H9 (cell line): ENCODE measurements at regions not wholly inside any gene's neighbourhood (a gene's known extent, or its start where the extent isn't known, plus 50 kb on each side); places are given as distances from the start of the nearest gene placed in this dataset.

Experiments
- DNase-seq: peaks from one replicate; pipeline ENCODE4 v3.0.0-alpha.2; 2017
- H2AFZ ChIP-seq: one replicate; pipeline ENCODE4 v1.6.1; 2013; ENCODE audit warnings: mild to moderate bottlenecking, low read length, control low read depth, moderate library complexity
- H2AK5ac ChIP-seq: 2 replicates; pipeline ENCODE4 v1.6.1; 2013; ENCODE audit warnings: low read length, control low read depth, mixed read lengths; ENCODE audit not compliant: insufficient read length
- H2BK120ac ChIP-seq: one replicate; pipeline ENCODE4 v1.6.1; 2013; ENCODE audit warnings: low read depth, mild to moderate bottlenecking, low read length, control low read depth, inconsistent platforms; ENCODE audit not compliant: poor library complexity, severe bottlenecking
- H2BK12ac ChIP-seq: 2 replicates; pipeline ENCODE4 v1.6.1; 2013; ENCODE audit warnings: low read length, control low read depth, mixed read lengths, low read depth; ENCODE audit not compliant: insufficient read length
- H2BK15ac ChIP-seq: 2 replicates; pipeline ENCODE4 v1.6.1; 2013; ENCODE audit warnings: low read depth, low read length, control low read depth
- H2BK20ac ChIP-seq: one replicate; pipeline ENCODE4 v1.6.1; 2013; ENCODE audit warnings: low read depth, mild to moderate bottlenecking, low read length, control low read depth, inconsistent platforms; ENCODE audit not compliant: poor library complexity, severe bottlenecking
- H2BK5ac ChIP-seq: 2 replicates; pipeline ENCODE4 v1.6.1; 2013; ENCODE audit warnings: low read length, control low read depth, mixed read lengths; ENCODE audit not compliant: insufficient read length
- H3K14ac ChIP-seq: 2 replicates; pipeline ENCODE4 v1.6.1; 2013; ENCODE audit warnings: low read length, control low read depth; ENCODE audit not compliant: insufficient read depth
- H3K18ac ChIP-seq: 2 replicates; pipeline ENCODE4 v1.6.1; 2013; ENCODE audit warnings: low read depth, mild to moderate bottlenecking, mixed read lengths, low read length, control low read depth; ENCODE audit not compliant: insufficient read length
- H3K23ac ChIP-seq: 2 replicates; pipeline ENCODE4 v1.6.1; 2013; ENCODE audit warnings: low read length, control low read depth, mixed read lengths, low read depth; ENCODE audit not compliant: insufficient read length
- H3K23me2 ChIP-seq: 2 replicates; pipeline ENCODE4 v1.6.1; 2013; ENCODE audit warnings: low read depth, mild to moderate bottlenecking, mixed read lengths, low read length, control low read depth; ENCODE audit not compliant: insufficient read length, poor library complexity, severe bottlenecking
- H3K27ac ChIP-seq: 2 replicates; pipeline ENCODE4 v1.5.1; 2013; ENCODE audit warnings: low read length, control low read depth, mixed read lengths, low read depth; ENCODE audit not compliant: insufficient read length
- H3K27me3 ChIP-seq: 2 replicates; pipeline ENCODE4 v1.6.1; 2013; ENCODE audit warnings: low read length, control low read depth, inconsistent platforms; ENCODE audit not compliant: insufficient read depth
- H3K4ac ChIP-seq: 2 replicates; pipeline ENCODE4 v1.6.1; 2013; ENCODE audit warnings: low read depth, mild to moderate bottlenecking, control low read depth, inconsistent platforms, low read length, moderate library complexity
- H3K4me1 ChIP-seq: 2 replicates; pipeline ENCODE4 v1.6.1; 2013; ENCODE audit warnings: low read length, control low read depth, inconsistent platforms; ENCODE audit not compliant: insufficient read depth
- H3K4me2 ChIP-seq: 2 replicates; pipeline ENCODE4 v1.6.1; 2013; ENCODE audit warnings: low read length, control low read depth, mixed read lengths; ENCODE audit not compliant: insufficient read length, insufficient read depth
- H3K56ac ChIP-seq: 2 replicates; pipeline ENCODE4 v1.6.1; 2013; ENCODE audit warnings: low read depth, mild to moderate bottlenecking, mixed read lengths, low read length, control low read depth; ENCODE audit not compliant: insufficient read length
- H3K79me1 ChIP-seq: 2 replicates; pipeline ENCODE4 v1.6.1; 2013; ENCODE audit warnings: low read depth, mild to moderate bottlenecking, moderate library complexity, low read length, control low read depth, inconsistent platforms; ENCODE audit not compliant: insufficient read depth, poor library complexity, severe bottlenecking
- H3K79me2 ChIP-seq: 2 replicates; pipeline ENCODE4 v1.6.1; 2013; ENCODE audit warnings: low read length, control low read depth, inconsistent platforms; ENCODE audit not compliant: insufficient read depth
- H3K9ac ChIP-seq: 2 replicates; pipeline ENCODE4 v1.6.1; 2013; ENCODE audit warnings: low read length, control low read depth, mixed read lengths; ENCODE audit not compliant: insufficient read length; ENCODE audit errors: extremely low read depth
- H3K9me3 ChIP-seq: one replicate; pipeline ENCODE4 v1.6.1; 2013; ENCODE audit warnings: low read depth, low read length, inconsistent platforms; ENCODE audit not compliant: control insufficient read depth
- H3T11ph ChIP-seq: one replicate; pipeline ENCODE4 v1.6.1; 2013; ENCODE audit warnings: mild to moderate bottlenecking, low read length, control low read depth, inconsistent platforms
- H4K20me1 ChIP-seq: one replicate; pipeline ENCODE4 v1.6.1; 2013; ENCODE audit not compliant: control insufficient read depth, insufficient read length, insufficient read depth
- H4K5ac ChIP-seq: 2 replicates; pipeline ENCODE4 v1.6.1; 2013; ENCODE audit warnings: low read depth, mild to moderate bottlenecking, mixed read lengths, low read length, control low read depth; ENCODE audit not compliant: insufficient read length
- H4K8ac ChIP-seq: replicated peaks from 2 replicates; pipeline ENCODE4 v1.6.1; 2013; ENCODE audit warnings: low read length, control low read depth, mixed read lengths, low read depth; ENCODE audit not compliant: insufficient read length
- H4K91ac ChIP-seq: 2 replicates; pipeline ENCODE4 v1.6.1; 2013; ENCODE audit warnings: low read depth, mild to moderate bottlenecking, moderate library complexity, mixed read lengths, low read length, control low read depth; ENCODE audit not compliant: insufficient read length
- H3K27ac Mint-ChIP-seq, 3 experiments: 2 replicates in 2 of 3; 3 replicates in 1 of 3; pipeline ENCODE4 v1.8.0; 2020 to 2021; ENCODE audit warnings: mixed read lengths in 3 of 3, mild to moderate bottlenecking in 1 of 3, moderate library complexity in 1 of 3
- H3K27me3 Mint-ChIP-seq: 2 replicates; pipeline ENCODE4 v1.8.0; 2021; ENCODE audit warnings: low read depth, mild to moderate bottlenecking, moderate library complexity, mixed read lengths
- H3K36me3 Mint-ChIP-seq, 3 experiments: 2 replicates in 2 of 3; 3 replicates in 1 of 3; pipeline ENCODE4 v1.8.0; 2020 to 2021; ENCODE audit warnings: low read depth in 3 of 3, mixed read lengths in 3 of 3; ENCODE audit not compliant: insufficient read depth in 1 of 3
- H3K4me1 Mint-ChIP-seq, 2 experiments: 2 replicates each; pipeline ENCODE4 v1.8.0; 2020; ENCODE audit warnings: mixed read lengths in 2 of 2
- H3K4me3 Mint-ChIP-seq, 2 experiments: 2 replicates in 1 of 2; 3 replicates in 1 of 2; pipeline ENCODE4 v1.8.0; 2020 to 2021; ENCODE audit warnings: mild to moderate bottlenecking in 2 of 2, mixed read lengths in 2 of 2, moderate library complexity in 1 of 2
- H3K9me3 Mint-ChIP-seq, 2 experiments: 2 replicates in 1 of 2; 3 replicates in 1 of 2; pipeline ENCODE4 v1.8.0; 2020; ENCODE audit warnings: mild to moderate bottlenecking in 2 of 2, mixed read lengths in 2 of 2, moderate library complexity in 1 of 2
- WGBS: extraction: QIAGEN DNeasy Blood & Tissue Kit; methylation state at CpG from one replicate; pipeline ENCODE4 v1.1.7; 2013; ENCODE audit warnings: missing lambda C conversion rate, low lambda C conversion rate, mixed read lengths; ENCODE audit not compliant: insufficient read length; ENCODE audit errors: extremely low coverage; 5-methylcytosine and 5-hydroxymethylcytosine counted together
- TF ChIP-seq, protein P1 (sequence below): fragments of 200-600 bp; sonication (generic); conservative IDR thresholded peaks from 3 replicates; pipeline ENCODE4 v1.8.0; 2021; ENCODE audit warnings: antibody characterized with exemption, mild to moderate bottlenecking

DNA sequence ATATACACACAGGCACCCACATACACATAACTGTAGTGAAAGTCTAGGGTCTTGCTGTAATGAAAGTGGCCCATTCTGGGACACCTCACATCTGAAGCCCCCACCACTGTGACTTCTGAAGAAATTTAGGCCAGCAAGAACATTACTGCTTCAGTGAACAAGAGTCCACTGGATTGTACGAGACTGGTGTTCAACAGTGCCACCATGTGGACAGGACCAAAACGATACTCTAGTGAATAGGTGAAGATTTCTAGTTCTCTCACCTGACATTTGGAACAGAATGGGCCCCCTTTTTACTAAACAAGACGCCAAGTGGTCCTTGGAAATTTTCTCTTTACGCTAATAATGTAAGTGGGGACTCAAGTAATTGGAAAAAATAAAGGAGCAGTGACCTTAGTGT, 156.9 kb downstream of the MAFB start:
- Histone ChIP-seq H4K91ac (no peak overlapping the region), H3T11ph (no peak overlapping the region), H3K4me1 (no peaks in the 10 kb centered on the region), H3K27ac (no peak overlapping the region), H3K4ac (no peak overlapping the region), H3K14ac (no peak overlapping the region), H3K9ac (no peak overlapping the region), H3K23ac (no peak overlapping the region), H3K79me2 (no peaks in the 10 kb centered on the region), H2BK20ac (no peak overlapping the region), H3K27me3 (no peaks in the 10 kb centered on the region), H3K23me2 (peaks cover 3% of the 10 kb centered on the region), H2BK5ac (no peak overlapping the region), H3K18ac (no peak overlapping the region), H4K20me1 (no peaks in the 10 kb centered on the region), H4K8ac (no peak overlapping the region), H3K4me2 (no peak overlapping the region), H2BK12ac (no peak overlapping the region), H2BK120ac (no peak overlapping the region), H3K79me1 (no peaks in the 10 kb centered on the region), H2BK15ac (no peak overlapping the region), H4K5ac (no peak overlapping the region), H2AK5ac (no peak overlapping the region), H2AFZ (no peak overlapping the region), H3K56ac (no peak overlapping the region), H3K9me3 (no peaks in the 10 kb centered on the region)
- no peaks in the 10 kb centered on the region for H3K4me1 Mint-ChIP-seq
- peaks cover 0 to 7% (median 5%) of the 10 kb centered on the region in 3 experiments; a peak in 4 of 7 replicates for H3K36me3 Mint-ChIP-seq
- H3K27me3 Mint-ChIP-seq = peaks cover 3% of the 10 kb centered on the region
- H3K9me3 Mint-ChIP-seq = peaks cover 12% of the 10 kb centered on the region in 2 experiments
- TF ChIP-seq, protein P1, sequence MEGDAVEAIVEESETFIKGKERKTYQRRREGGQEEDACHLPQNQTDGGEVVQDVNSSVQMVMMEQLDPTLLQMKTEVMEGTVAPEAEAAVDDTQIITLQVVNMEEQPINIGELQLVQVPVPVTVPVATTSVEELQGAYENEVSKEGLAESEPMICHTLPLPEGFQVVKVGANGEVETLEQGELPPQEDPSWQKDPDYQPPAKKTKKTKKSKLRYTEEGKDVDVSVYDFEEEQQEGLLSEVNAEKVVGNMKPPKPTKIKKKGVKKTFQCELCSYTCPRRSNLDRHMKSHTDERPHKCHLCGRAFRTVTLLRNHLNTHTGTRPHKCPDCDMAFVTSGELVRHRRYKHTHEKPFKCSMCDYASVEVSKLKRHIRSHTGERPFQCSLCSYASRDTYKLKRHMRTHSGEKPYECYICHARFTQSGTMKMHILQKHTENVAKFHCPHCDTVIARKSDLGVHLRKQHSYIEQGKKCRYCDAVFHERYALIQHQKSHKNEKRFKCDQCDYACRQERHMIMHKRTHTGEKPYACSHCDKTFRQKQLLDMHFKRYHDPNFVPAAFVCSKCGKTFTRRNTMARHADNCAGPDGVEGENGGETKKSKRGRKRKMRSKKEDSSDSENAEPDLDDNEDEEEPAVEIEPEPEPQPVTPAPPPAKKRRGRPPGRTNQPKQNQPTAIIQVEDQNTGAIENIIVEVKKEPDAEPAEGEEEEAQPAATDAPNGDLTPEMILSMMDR = peak; percentile 72
- DNase-seq = peak; percentile 45
- WGBS = no CpG with 5 or more reads among the region's 4 CpGs
- H3K4me3 Mint-ChIP-seq = no peak overlapping the region
- no peak overlapping the region for H3K27ac Mint-ChIP-seq
